Mucosa of gallbladder (tissue), 1 donor: ENCODE measurements at regions not wholly inside any gene's neighbourhood (a gene's known extent, or its start where the extent isn't known, plus 50 kb on each side); places are given as distances from the start of the nearest gene placed in this dataset.
"Not testable (repeated sequence)": the region's sequence is repeated elsewhere in the genome, so short reads cannot be mapped to it uniquely, and the experiment has no call there.

Source experiments
- DNase-seq: peaks from one replicate; pipeline ENCODE4 v3.0.0-alpha.2; 2020; ENCODE audit warnings: low spot score
- donor health status: DM: no; HTN: no; CAD: no.

- not testable (repeated sequence) for DNase-seq
Measured at GRCh38 chr18:1043039-1043438, 138.4 kb downstream of the ADCYAP1 start.

GRCh38 chr18:1045658-1046057, 141.0 kb downstream of the ADCYAP1 start:
- DNase-seq: no peak

GRCh38 chr18:1047406-1047805, 142.7 kb downstream of the ADCYAP1 start:
- no peak for DNase-seq

GRCh38 chr18:1048032-1048431, 143.4 kb downstream of the ADCYAP1 start:
- DNase-seq: no peak

- DNase-seq: no peak
Measured at GRCh38 chr18:1049173-1049572, 144.5 kb downstream of the ADCYAP1 start.

- DNase-seq: no peak
Measured at GRCh38 chr18:1050012-1050657, 145.5 kb downstream of the ADCYAP1 start.

- DNase-seq: no peak
Measured at GRCh38 chr18:1052301-1052700, 147.6 kb downstream of the ADCYAP1 start.

- DNase-seq: no peak
Measured at GRCh38 chr18:1053331-1054315, 149.0 kb downstream of the ADCYAP1 start.

- DNase-seq: no peak
Measured at GRCh38 chr18:1056404-1056803, 151.7 kb downstream of the ADCYAP1 start.

- no peak for DNase-seq
Measured at GRCh38 chr18:1057367-1057766, 152.7 kb downstream of the ADCYAP1 start.

- no peak for DNase-seq
Measured at GRCh38 chr18:1062588-1062987, 157.9 kb downstream of the ADCYAP1 start.

GRCh38 chr18:1075322-1075721, 170.7 kb downstream of the ADCYAP1 start:
- DNase-seq: no peak

- DNase-seq: no peak
Measured at GRCh38 chr18:1075876-1076275, 171.2 kb downstream of the ADCYAP1 start.

- no peak for DNase-seq
Measured at GRCh38 chr18:1078301-1078700, 173.6 kb downstream of the ADCYAP1 start.

GRCh38 chr18:1083675-1084074, 179.0 kb downstream of the ADCYAP1 start:
- not testable (repeated sequence) for DNase-seq

GRCh38 chr18:1090758-1091157, 186.1 kb downstream of the ADCYAP1 start:
- DNase-seq: no peak

- no peak for DNase-seq
Measured at GRCh38 chr18:1092228-1092627, 187.6 kb downstream of the ADCYAP1 start.

GRCh38 chr18:1094409-1094808, 189.7 kb downstream of the ADCYAP1 start:
- no peak for DNase-seq

GRCh38 chr18:1097991-1098735, 193.5 kb downstream of the ADCYAP1 start:
- DNase-seq: not testable (repeated sequence)

- DNase-seq: no peak
Measured at GRCh38 chr18:1102848-1103247, 198.2 kb downstream of the ADCYAP1 start.

- DNase-seq: no peak
Measured at GRCh38 chr18:1103537-1103936, 198.9 kb downstream of the ADCYAP1 start.

GRCh38 chr18:1104181-1104881, 199.7 kb downstream of the ADCYAP1 start:
- DNase-seq: no peak
